A549 (cell line): ENCODE measurements at regions not wholly inside any gene's neighbourhood (a gene's known extent, or its start where the extent isn't known, plus 50 kb on each side); places are given as distances from the start of the nearest gene placed in this dataset.
"Not testable (repeated sequence)": the region's sequence is repeated elsewhere in the genome, so short reads cannot be mapped to it uniquely, and the experiment has no call there.

ENCODE experiments used
- ATAC-seq, 2 experiments: fragments of 200-7000 bp in 1 of 2; fragments of >200 bp in 1 of 2; cut with Nextera tagmentation in 1 of 2; cut with Tn5 transposase in 1 of 2; 3 replicates each; pipeline versions ENCODE4 v1.8.0 to v1.9.1; 2018 to 2020; ENCODE audit warnings: mild to moderate bottlenecking in 1 of 2, moderate library complexity in 1 of 2
- CTCF ChIA-PET: fragments of 300-600 bp; sonication (Branson Sonifier 250); formaldehyde crosslinking; extraction: SDS; loops from one replicate; lab custom pipeline; 2021; ENCODE audit warnings: antibody characterized with exemption, inconsistent platforms; lab: Yijun Ruan, JAX
- POLR2A ChIA-PET: fragments of 350-600 bp; formaldehyde crosslinking; extraction: SDS; loops from one replicate; lab custom pipeline; 2021; ENCODE audit warnings: antibody characterized with exemption, inconsistent platforms; lab: Yijun Ruan, JAX
- DNase-seq, 2 experiments: peaks; one replicate each; pipeline versions ENCODE4 v3.0.0 to v3.0.0-alpha.2; 2011 to 2016; ENCODE audit warnings: low read depth in 1 of 2, low spot score in 1 of 2
- FAIRE-seq: peaks from 2 replicates; lab custom pipeline; 2011; peaks lifted over from hg19 to GRCh38; lab: Jason Lieb, UNC
- H3K27ac ChIP-seq, 2 experiments: fragments of >200 bp; sonication (Bioruptor Twin); formaldehyde crosslinking; 3 replicates each; pipeline ENCODE4 v1.5.1; 2016 to 2017
- H3K4me1 ChIP-seq: fragments of >200 bp; sonication (Bioruptor Twin); formaldehyde crosslinking; 3 replicates; pipeline ENCODE4 v1.6.1; 2016
- H3K4me2 ChIP-seq: fragments of >200 bp; sonication (Bioruptor Twin); formaldehyde crosslinking; 3 replicates; pipeline ENCODE4 v1.6.1; 2016
- H3K4me3 ChIP-seq: fragments of >200 bp; sonication (Bioruptor Twin); formaldehyde crosslinking; 3 replicates; pipeline ENCODE4 v1.5.1; 2016
- H3K9me3 ChIP-seq: fragments of >200 bp; sonication (Bioruptor Twin); formaldehyde crosslinking; 3 replicates; pipeline ENCODE4 v1.6.1; 2016
- RAD21 ChIP-seq, 2 experiments: fragments of >200 bp in 1 of 2; sonication (Bioruptor Twin) in 1 of 2; formaldehyde crosslinking in 1 of 2; IDR thresholded peaks in 1 of 2; conservative IDR thresholded peaks in 1 of 2; 2 replicates in 1 of 2; 3 replicates in 1 of 2; pipeline ENCODE4 v1.6.1; 2012 to 2018; ENCODE audit warnings: inconsistent platforms in 1 of 2
- WGBS: methylation state at CpG from one replicate; pipeline ENCODE4 v1.1.6; 2017; ENCODE audit errors: missing lambda C conversion rate; 5-methylcytosine and 5-hydroxymethylcytosine counted together
- TF ChIP-seq, protein P1 (sequence below): fragments of 200-600 bp; sonication (generic); IDR thresholded peaks from 2 replicates; pipeline ENCODE4 v1.6.1; 2016; ENCODE audit warnings: antibody characterized with exemption, mild to moderate bottlenecking, moderate library complexity
- TF ChIP-seq, protein P2 (sequence below): fragments of >200 bp; sonication (Bioruptor Twin); formaldehyde crosslinking; IDR thresholded peaks from 3 replicates; pipeline ENCODE4 v1.5.1; 2016

- 21% methylated on average over 6 of the region's 15 CpGs for WGBS
- POLR2A ChIA-PET, H3K4me3 ChIP-seq, H3K9me3 ChIP-seq, H3K27ac ChIP-seq, H3K4me2 ChIP-seq, H3K4me1 ChIP-seq, FAIRE-seq: not testable (repeated sequence)
- ATAC-seq (peak; percentile 46 to 76; a peak in 5 of 6 replicates), DNase-seq (peak; percentile 30 to 33)
- peak in 1 of 2 experiments; percentile 27; a peak in 2 of 5 replicates for TF ChIP-seq RAD21 (conservative IDR thresholded peaks at IDR 0.05 in 1 of 2, IDR thresholded peaks at IDR 0.05 in 1 of 2)
- TF ChIP-seq, protein P1, sequence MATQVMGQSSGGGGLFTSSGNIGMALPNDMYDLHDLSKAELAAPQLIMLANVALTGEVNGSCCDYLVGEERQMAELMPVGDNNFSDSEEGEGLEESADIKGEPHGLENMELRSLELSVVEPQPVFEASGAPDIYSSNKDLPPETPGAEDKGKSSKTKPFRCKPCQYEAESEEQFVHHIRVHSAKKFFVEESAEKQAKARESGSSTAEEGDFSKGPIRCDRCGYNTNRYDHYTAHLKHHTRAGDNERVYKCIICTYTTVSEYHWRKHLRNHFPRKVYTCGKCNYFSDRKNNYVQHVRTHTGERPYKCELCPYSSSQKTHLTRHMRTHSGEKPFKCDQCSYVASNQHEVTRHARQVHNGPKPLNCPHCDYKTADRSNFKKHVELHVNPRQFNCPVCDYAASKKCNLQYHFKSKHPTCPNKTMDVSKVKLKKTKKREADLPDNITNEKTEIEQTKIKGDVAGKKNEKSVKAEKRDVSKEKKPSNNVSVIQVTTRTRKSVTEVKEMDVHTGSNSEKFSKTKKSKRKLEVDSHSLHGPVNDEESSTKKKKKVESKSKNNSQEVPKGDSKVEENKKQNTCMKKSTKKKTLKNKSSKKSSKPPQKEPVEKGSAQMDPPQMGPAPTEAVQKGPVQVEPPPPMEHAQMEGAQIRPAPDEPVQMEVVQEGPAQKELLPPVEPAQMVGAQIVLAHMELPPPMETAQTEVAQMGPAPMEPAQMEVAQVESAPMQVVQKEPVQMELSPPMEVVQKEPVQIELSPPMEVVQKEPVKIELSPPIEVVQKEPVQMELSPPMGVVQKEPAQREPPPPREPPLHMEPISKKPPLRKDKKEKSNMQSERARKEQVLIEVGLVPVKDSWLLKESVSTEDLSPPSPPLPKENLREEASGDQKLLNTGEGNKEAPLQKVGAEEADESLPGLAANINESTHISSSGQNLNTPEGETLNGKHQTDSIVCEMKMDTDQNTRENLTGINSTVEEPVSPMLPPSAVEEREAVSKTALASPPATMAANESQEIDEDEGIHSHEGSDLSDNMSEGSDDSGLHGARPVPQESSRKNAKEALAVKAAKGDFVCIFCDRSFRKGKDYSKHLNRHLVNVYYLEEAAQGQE: peak; percentile 54; the same call in 1 of the 2 replicates
- TF ChIP-seq, protein P2, sequence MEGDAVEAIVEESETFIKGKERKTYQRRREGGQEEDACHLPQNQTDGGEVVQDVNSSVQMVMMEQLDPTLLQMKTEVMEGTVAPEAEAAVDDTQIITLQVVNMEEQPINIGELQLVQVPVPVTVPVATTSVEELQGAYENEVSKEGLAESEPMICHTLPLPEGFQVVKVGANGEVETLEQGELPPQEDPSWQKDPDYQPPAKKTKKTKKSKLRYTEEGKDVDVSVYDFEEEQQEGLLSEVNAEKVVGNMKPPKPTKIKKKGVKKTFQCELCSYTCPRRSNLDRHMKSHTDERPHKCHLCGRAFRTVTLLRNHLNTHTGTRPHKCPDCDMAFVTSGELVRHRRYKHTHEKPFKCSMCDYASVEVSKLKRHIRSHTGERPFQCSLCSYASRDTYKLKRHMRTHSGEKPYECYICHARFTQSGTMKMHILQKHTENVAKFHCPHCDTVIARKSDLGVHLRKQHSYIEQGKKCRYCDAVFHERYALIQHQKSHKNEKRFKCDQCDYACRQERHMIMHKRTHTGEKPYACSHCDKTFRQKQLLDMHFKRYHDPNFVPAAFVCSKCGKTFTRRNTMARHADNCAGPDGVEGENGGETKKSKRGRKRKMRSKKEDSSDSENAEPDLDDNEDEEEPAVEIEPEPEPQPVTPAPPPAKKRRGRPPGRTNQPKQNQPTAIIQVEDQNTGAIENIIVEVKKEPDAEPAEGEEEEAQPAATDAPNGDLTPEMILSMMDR: 0 out of 3 replicates have a peak, but pooled peaks have one; percentile 7
- CTCF ChIA-PET: interaction anchor here (1.3 kb wide), 1 partner anchor 492 kb away, joined by 3 read pairs; no protein-coding TSS in a partner anchor
Measured at GRCh38 chr12:131623404-131624368, 87.2 kb upstream of the SFSWAP start.

- CTCF ChIA-PET: interaction anchor here (1.3 kb wide), 1 partner anchor 492 kb away, joined by 3 read pairs; no protein-coding TSS in a partner anchor
- H3K4me1 ChIP-seq, FAIRE-seq, H3K4me3 ChIP-seq, DNase-seq, H3K9me3 ChIP-seq, POLR2A ChIA-PET, H3K27ac ChIP-seq, H3K4me2 ChIP-seq: not testable (repeated sequence)
- ATAC-seq: peak in 1 of 2 experiments; percentile 14; a peak in 3 of 6 replicates
- 35% methylated on average over 3 of the region's 3 CpGs for WGBS
Measured at GRCh38 chr12:131624369-131624739, 86.5 kb upstream of the SFSWAP start.

GRCh38 chr12:131624756-131625501 is 86.0 kb upstream of the SFSWAP start:
- DNase-seq, H3K4me2 ChIP-seq, FAIRE-seq, H3K9me3 ChIP-seq, H3K27ac ChIP-seq, POLR2A ChIA-PET, H3K4me1 ChIP-seq, H3K4me3 ChIP-seq: not testable (repeated sequence)
- ATAC-seq: peak in 1 of 2 experiments; percentile 4; a peak in 1 of 6 replicates
- CTCF ChIA-PET: interaction anchor here (1.3 kb wide), 1 partner anchor 493 kb away, joined by 3 read pairs; no protein-coding TSS in a partner anchor
- 32% methylated on average over 11 of the region's 12 CpGs for WGBS

DNA sequence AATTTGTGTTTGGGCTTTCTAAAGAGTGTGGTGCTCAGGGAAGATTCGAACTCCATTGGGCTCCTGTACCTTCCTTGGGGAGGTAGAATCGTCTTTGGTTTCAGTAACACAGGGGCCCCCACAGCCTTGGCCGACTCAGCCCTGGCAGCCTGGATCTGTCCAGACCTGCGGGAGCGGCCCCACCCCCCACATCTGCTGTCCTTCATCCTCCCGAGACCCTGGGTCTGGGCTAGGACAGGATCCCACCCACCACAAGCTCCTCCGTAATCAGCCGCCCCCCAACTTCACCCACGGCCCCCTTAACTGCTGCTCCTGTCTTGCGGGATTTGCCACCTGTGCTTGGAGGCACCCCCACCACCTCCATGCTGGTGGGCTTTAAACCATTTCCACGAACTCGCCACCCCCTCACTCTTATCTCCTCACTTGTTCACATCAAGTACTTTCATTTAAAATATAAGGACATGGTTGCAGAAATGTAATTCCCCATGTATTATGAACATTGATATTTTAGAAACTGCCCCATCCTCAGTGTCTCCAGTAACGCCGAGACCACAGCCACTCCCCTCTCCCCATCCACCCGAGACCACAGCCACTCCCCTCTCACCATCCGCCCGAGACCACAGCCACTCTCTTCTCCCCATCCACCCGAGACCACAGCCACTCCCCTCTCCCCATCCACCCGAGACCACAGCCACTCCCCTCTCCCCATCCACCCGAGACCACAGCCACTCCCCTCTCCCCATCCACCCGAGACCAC is 84.7 kb upstream of the SFSWAP start:
- H3K4me1 ChIP-seq, CTCF ChIA-PET, ATAC-seq, POLR2A ChIA-PET, H3K27ac ChIP-seq, DNase-seq, H3K4me3 ChIP-seq, FAIRE-seq, H3K4me2 ChIP-seq, H3K9me3 ChIP-seq: not testable (repeated sequence)
- WGBS: 23% methylated on average over 18 of the region's 21 CpGs

- H3K4me1 ChIP-seq, FAIRE-seq, CTCF ChIA-PET, H3K4me2 ChIP-seq, H3K4me3 ChIP-seq, H3K27ac ChIP-seq, POLR2A ChIA-PET, ATAC-seq, DNase-seq, H3K9me3 ChIP-seq: not testable (repeated sequence)
- WGBS: 6% methylated on average over 6 of the region's 29 CpGs
Measured at GRCh38 chr12:131627151-131628022, 83.5 kb upstream of the SFSWAP start.
